ENCODE measurements at regions not wholly inside any gene's neighbourhood (a gene's known extent, or its start where the extent isn't known, plus 50 kb on each side); places are given as distances from the start of the nearest gene placed in this dataset.

- TF ChIP-seq MAX (CRISPR knock-in tag; IDR thresholded peaks at IDR 0.05) = no peak
- TF ChIP-seq, protein P1, sequence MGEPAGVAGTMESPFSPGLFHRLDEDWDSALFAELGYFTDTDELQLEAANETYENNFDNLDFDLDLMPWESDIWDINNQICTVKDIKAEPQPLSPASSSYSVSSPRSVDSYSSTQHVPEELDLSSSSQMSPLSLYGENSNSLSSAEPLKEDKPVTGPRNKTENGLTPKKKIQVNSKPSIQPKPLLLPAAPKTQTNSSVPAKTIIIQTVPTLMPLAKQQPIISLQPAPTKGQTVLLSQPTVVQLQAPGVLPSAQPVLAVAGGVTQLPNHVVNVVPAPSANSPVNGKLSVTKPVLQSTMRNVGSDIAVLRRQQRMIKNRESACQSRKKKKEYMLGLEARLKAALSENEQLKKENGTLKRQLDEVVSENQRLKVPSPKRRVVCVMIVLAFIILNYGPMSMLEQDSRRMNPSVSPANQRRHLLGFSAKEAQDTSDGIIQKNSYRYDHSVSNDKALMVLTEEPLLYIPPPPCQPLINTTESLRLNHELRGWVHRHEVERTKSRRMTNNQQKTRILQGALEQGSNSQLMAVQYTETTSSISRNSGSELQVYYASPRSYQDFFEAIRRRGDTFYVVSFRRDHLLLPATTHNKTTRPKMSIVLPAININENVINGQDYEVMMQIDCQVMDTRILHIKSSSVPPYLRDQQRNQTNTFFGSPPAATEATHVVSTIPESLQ (CRISPR knock-in tag; IDR thresholded peaks at IDR 0.05) = no peak
- TF ChIP-seq USF1 (CRISPR knock-in tag; IDR thresholded peaks at IDR 0.05) = no peak
- no peak for TF ChIP-seq KAT7 (CRISPR knock-in tag; IDR thresholded peaks at IDR 0.05; ENCODE audit: borderline replicate concordance)
- TF ChIP-seq CTCF (IDR thresholded peaks at IDR 0.05) = no peak
- no peak for TF ChIP-seq ETV6 (CRISPR knock-in tag; IDR thresholded peaks at IDR 0.05)
- TF ChIP-seq NFE2L1 (CRISPR knock-in tag; IDR thresholded peaks at IDR 0.05) = no peak
- TF ChIP-seq ELF4 (CRISPR knock-in tag; IDR thresholded peaks at IDR 0.05; ENCODE audit: low read depth) = no peak
- TF ChIP-seq ESRRA (CRISPR knock-in tag; IDR thresholded peaks at IDR 0.05; ENCODE audit: borderline replicate concordance) = no peak
- TF ChIP-seq, protein P2, sequence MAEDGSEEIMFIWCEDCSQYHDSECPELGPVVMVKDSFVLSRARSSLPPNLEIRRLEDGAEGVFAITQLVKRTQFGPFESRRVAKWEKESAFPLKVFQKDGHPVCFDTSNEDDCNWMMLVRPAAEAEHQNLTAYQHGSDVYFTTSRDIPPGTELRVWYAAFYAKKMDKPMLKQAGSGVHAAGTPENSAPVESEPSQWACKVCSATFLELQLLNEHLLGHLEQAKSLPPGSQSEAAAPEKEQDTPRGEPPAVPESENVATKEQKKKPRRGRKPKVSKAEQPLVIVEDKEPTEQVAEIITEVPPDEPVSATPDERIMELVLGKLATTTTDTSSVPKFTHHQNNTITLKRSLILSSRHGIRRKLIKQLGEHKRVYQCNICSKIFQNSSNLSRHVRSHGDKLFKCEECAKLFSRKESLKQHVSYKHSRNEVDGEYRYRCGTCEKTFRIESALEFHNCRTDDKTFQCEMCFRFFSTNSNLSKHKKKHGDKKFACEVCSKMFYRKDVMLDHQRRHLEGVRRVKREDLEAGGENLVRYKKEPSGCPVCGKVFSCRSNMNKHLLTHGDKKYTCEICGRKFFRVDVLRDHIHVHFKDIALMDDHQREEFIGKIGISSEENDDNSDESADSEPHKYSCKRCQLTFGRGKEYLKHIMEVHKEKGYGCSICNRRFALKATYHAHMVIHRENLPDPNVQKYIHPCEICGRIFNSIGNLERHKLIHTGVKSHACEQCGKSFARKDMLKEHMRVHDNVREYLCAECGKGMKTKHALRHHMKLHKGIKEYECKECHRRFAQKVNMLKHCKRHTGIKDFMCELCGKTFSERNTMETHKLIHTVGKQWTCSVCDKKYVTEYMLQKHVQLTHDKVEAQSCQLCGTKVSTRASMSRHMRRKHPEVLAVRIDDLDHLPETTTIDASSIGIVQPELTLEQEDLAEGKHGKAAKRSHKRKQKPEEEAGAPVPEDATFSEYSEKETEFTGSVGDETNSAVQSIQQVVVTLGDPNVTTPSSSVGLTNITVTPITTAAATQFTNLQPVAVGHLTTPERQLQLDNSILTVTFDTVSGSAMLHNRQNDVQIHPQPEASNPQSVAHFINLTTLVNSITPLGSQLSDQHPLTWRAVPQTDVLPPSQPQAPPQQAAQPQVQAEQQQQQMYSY (CRISPR knock-in tag; IDR thresholded peaks at IDR 0.05) = no peak
- no peak for TF ChIP-seq RELA (CRISPR knock-in tag; IDR thresholded peaks at IDR 0.05; ENCODE audit: borderline replicate concordance)
Measured at GRCh38 chr17:5707482-5707881, 123.2 kb upstream of the NLRP1 start.
